Naive thymus-derived CD8-positive, alpha-beta T cell (primary cell): ENCODE measurements at regions not wholly inside any gene's neighbourhood (a gene's known extent, or its start where the extent isn't known, plus 50 kb on each side); places are given as distances from the start of the nearest gene placed in this dataset.

Experiments
- ATAC-seq, 2 donors: fragments of 150-1000 bp; cut with Tn5 transposase in 1 of 2; sonication (Bioruptor Pico), chemical (Tn5 transposase) in 1 of 2; 1 replicate in 1 of 2; 2 replicates in 1 of 2; pipeline ENCODE4 v1.10.0; 2021; ENCODE audit warnings: mild to moderate bottlenecking in 2 of 2, moderate library complexity in 2 of 2
- POLR2A ChIA-PET: fragments of 350-600 bp; sonication (Branson Sonifier 250); formaldehyde crosslinking; loops from one replicate; lab custom pipeline; 2021; ENCODE audit warnings: antibody characterized with exemption; lab: Charles Lee
- DNase-seq, 10 donors: peaks; one replicate each; pipeline versions ENCODE4 v3.0.0 to v3.0.0-alpha.2; 2020 to 2022
- H3K27ac Mint-ChIP-seq, 10 donors: one replicate each; pipeline ENCODE4 v1.8.0; 2020 to 2022; ENCODE audit warnings: mild to moderate bottlenecking in 10 of 10, mixed read lengths in 10 of 10, moderate library complexity in 4 of 10, inconsistent platforms in 1 of 10
- H3K27me3 Mint-ChIP-seq, 5 donors: one replicate each; pipeline ENCODE4 v1.8.0; 2021 to 2022; ENCODE audit warnings: mixed read lengths in 5 of 5
- H3K36me3 Mint-ChIP-seq, 3 donors: one replicate each; pipeline ENCODE4 v1.8.0; 2020 to 2022; ENCODE audit warnings: mixed read lengths in 3 of 3, mild to moderate bottlenecking in 2 of 3, inconsistent platforms in 1 of 3
- H3K4me1 Mint-ChIP-seq, 4 donors: one replicate each; pipeline ENCODE4 v1.8.0; 2021 to 2022; ENCODE audit warnings: mixed read lengths in 4 of 4
- H3K4me3 Mint-ChIP-seq, 10 donors: one replicate each; pipeline ENCODE4 v1.8.0; 2020 to 2022; ENCODE audit warnings: mild to moderate bottlenecking in 10 of 10, mixed read lengths in 10 of 10, moderate library complexity in 6 of 10, inconsistent platforms in 1 of 10
- H3K9me3 Mint-ChIP-seq, 9 donors: one replicate each; pipeline ENCODE4 v1.8.0; 2020 to 2022; ENCODE audit warnings: mixed read lengths in 9 of 9, mild to moderate bottlenecking in 3 of 9, inconsistent platforms in 1 of 9, moderate library complexity in 1 of 9

- ATAC-seq (no peak), DNase-seq (no peak)
- POLR2A ChIA-PET = interaction anchor here (0.6 kb wide), 1 partner anchor 935 kb away, joined by 3 read pairs; no protein-coding TSS in a partner anchor
- Mint-ChIP-seq H3K9me3 (peaks cover 7 to 28% (median 12%) of the 10 kb centered on the region in 9 donors), H3K4me3 (no peak overlapping the region), H3K27ac (no peak overlapping the region), H3K27me3 (peaks cover 0 to 6% (median 0%) of the 10 kb centered on the region in 5 donors), H3K4me1 (peaks cover 0 to 5% (median under 1%) of the 10 kb centered on the region in 4 donors), H3K36me3 (peaks cover 0 to 25% (median 0%) of the 10 kb centered on the region in 3 donors)
Measured at GRCh38 chr12:91622037-91622436, 439.4 kb upstream of the DCN start.

- POLR2A ChIA-PET = no interaction called here
- Mint-ChIP-seq H3K27ac (no peak overlapping the region), H3K9me3 (peaks cover 0 to 18% (median 4%) of the 10 kb centered on the region in 9 donors), H3K36me3 (peaks cover 0 to 14% (median 0%) of the 10 kb centered on the region in 3 donors), H3K4me3 (no peak overlapping the region), H3K4me1 (peaks cover 0 to 5% (median under 1%) of the 10 kb centered on the region in 4 donors), H3K27me3 (peaks cover 0 to 6% (median 0%) of the 10 kb centered on the region in 5 donors)
- DNase-seq (no peak), ATAC-seq (no peak)
Measured at GRCh38 chr12:91620992-91621391, 438.4 kb upstream of the DCN start.

GRCh38 chr12:91620422-91620821, 437.8 kb upstream of the DCN start:
- ATAC-seq = no peak
- H3K9me3 Mint-ChIP-seq = peaks cover 0 to 13% (median 3%) of the 10 kb centered on the region in 9 donors
- no peak for DNase-seq
- H3K27ac Mint-ChIP-seq = no peak overlapping the region
- H3K27me3 Mint-ChIP-seq = peaks cover 0 to 6% (median 0%) of the 10 kb centered on the region in 5 donors
- no peak overlapping the region for H3K4me3 Mint-ChIP-seq
- POLR2A ChIA-PET = no interaction called here
- H3K4me1 Mint-ChIP-seq = peaks cover 0 to 5% (median under 1%) of the 10 kb centered on the region in 4 donors
- peaks cover 0 to 14% (median 0%) of the 10 kb centered on the region in 3 donors for H3K36me3 Mint-ChIP-seq

GRCh38 chr12:91618281-91618680, 435.7 kb upstream of the DCN start:
- no peak overlapping the region for H3K4me3 Mint-ChIP-seq
- POLR2A ChIA-PET = no interaction called here
- DNase-seq (no peak), ATAC-seq (no peak)
- no peaks in the 10 kb centered on the region for H3K9me3 Mint-ChIP-seq
- H3K27ac Mint-ChIP-seq = no peak overlapping the region
- peaks cover 0 to 6% (median 0%) of the 10 kb centered on the region in 5 donors for H3K27me3 Mint-ChIP-seq
- peaks cover 0 to 5% (median 4%) of the 10 kb centered on the region in 4 donors for H3K4me1 Mint-ChIP-seq
- H3K36me3 Mint-ChIP-seq = no peaks in the 10 kb centered on the region

GRCh38 chr12:91617818-91618217, 435.2 kb upstream of the DCN start:
- ATAC-seq (no peak), DNase-seq (no peak)
- no peaks in the 10 kb centered on the region for H3K9me3 Mint-ChIP-seq
- no peak overlapping the region for H3K4me3 Mint-ChIP-seq
- H3K27me3 Mint-ChIP-seq = peaks cover 0 to 6% (median 0%) of the 10 kb centered on the region in 5 donors
- H3K27ac Mint-ChIP-seq = no peak overlapping the region
- POLR2A ChIA-PET = no interaction called here
- no peaks in the 10 kb centered on the region for H3K36me3 Mint-ChIP-seq
- peaks cover 0 to 5% (median 4%) of the 10 kb centered on the region in 4 donors for H3K4me1 Mint-ChIP-seq

- DNase-seq (no peak), ATAC-seq (no peak)
- peaks cover 0 to 5% (median 2%) of the 10 kb centered on the region in 4 donors for H3K4me1 Mint-ChIP-seq
- peaks cover 0 to 6% (median 0%) of the 10 kb centered on the region in 5 donors for H3K27me3 Mint-ChIP-seq
- no peaks in the 10 kb centered on the region for H3K36me3 Mint-ChIP-seq
- H3K4me3 Mint-ChIP-seq = no peak overlapping the region
- no peaks in the 10 kb centered on the region for H3K9me3 Mint-ChIP-seq
- POLR2A ChIA-PET = interaction anchor here (1.1 kb wide), 1 partner anchor 13 kb away, joined by 4 read pairs; no protein-coding TSS in a partner anchor
- H3K27ac Mint-ChIP-seq = no peak overlapping the region
Measured at GRCh38 chr12:91616416-91616815, 433.8 kb upstream of the DCN start.

- H3K4me1 Mint-ChIP-seq = peaks cover 5 to 20% (median 9%) of the 10 kb centered on the region in 4 donors
- no peak overlapping the region for H3K4me3 Mint-ChIP-seq
- peaks cover 0 to 4% (median 0%) of the 10 kb centered on the region in 5 donors for H3K27me3 Mint-ChIP-seq
- POLR2A ChIA-PET = no interaction called here
- ATAC-seq = no peak
- no peaks in the 10 kb centered on the region for H3K9me3 Mint-ChIP-seq
- DNase-seq = no peak
- H3K27ac Mint-ChIP-seq = no peak overlapping the region
- H3K36me3 Mint-ChIP-seq = no peaks in the 10 kb centered on the region
Measured at GRCh38 chr12:91613223-91613779, 430.7 kb upstream of the DCN start.

- POLR2A ChIA-PET = no interaction called here
- H3K4me3 Mint-ChIP-seq = no peak overlapping the region
- no peak for ATAC-seq
- no peaks in the 10 kb centered on the region for H3K27me3 Mint-ChIP-seq
- no peak overlapping the region for H3K27ac Mint-ChIP-seq
- no peaks in the 10 kb centered on the region for H3K36me3 Mint-ChIP-seq
- no peak for DNase-seq
- peaks cover 5 to 20% (median 9%) of the 10 kb centered on the region in 4 donors for H3K4me1 Mint-ChIP-seq
- no peaks in the 10 kb centered on the region for H3K9me3 Mint-ChIP-seq
Measured at GRCh38 chr12:91610561-91610960, 427.9 kb upstream of the DCN start.

GRCh38 chr12:91609283-91609682, 426.7 kb upstream of the DCN start:
- Mint-ChIP-seq H3K4me1 (peaks cover 5 to 20% (median 9%) of the 10 kb centered on the region in 4 donors), H3K27ac (peak overlapping the region in 1 of 10 donors; percentile 68), H3K36me3 (no peaks in the 10 kb centered on the region), H3K27me3 (peaks cover 0 to 3% (median 0%) of the 10 kb centered on the region in 5 donors), H3K4me3 (no peak overlapping the region), H3K9me3 (no peaks in the 10 kb centered on the region)
- ATAC-seq = no peak
- POLR2A ChIA-PET = no interaction called here
- no peak for DNase-seq

- peak overlapping the region in 1 of 10 donors; percentile 22 for H3K27ac Mint-ChIP-seq
- POLR2A ChIA-PET = no interaction called here
Measured at GRCh38 chr12:91608542-91608941, 425.9 kb upstream of the DCN start.

GRCh38 chr12:91606662-91607377, 424.2 kb upstream of the DCN start:
- Mint-ChIP-seq H3K27ac (no peak overlapping the region), H3K9me3 (no peaks in the 10 kb centered on the region), H3K4me3 (no peak overlapping the region), H3K36me3 (no peaks in the 10 kb centered on the region), H3K27me3 (peaks cover 0 to 3% (median 0%) of the 10 kb centered on the region in 5 donors), H3K4me1 (peaks cover 5 to 15% (median 8%) of the 10 kb centered on the region in 4 donors)
- no peak for DNase-seq
- POLR2A ChIA-PET = interaction anchor here (0.5 to 0.6 kb wide), 2 partner anchors 146 to 820 kb away, joined by 3 to 4 read pairs; no protein-coding TSS in a partner anchor
- no peak for ATAC-seq

More at GRCh38 chr12:91608542-91608941, 425.9 kb upstream of the DCN start:
- no peak overlapping the region for H3K4me3 Mint-ChIP-seq
- ATAC-seq = no peak
- peaks cover 0 to 3% (median 0%) of the 10 kb centered on the region in 5 donors for H3K27me3 Mint-ChIP-seq
- H3K4me1 Mint-ChIP-seq = peaks cover 5 to 15% (median 8%) of the 10 kb centered on the region in 4 donors
- H3K9me3 Mint-ChIP-seq = no peaks in the 10 kb centered on the region
- DNase-seq = no peak
- no peaks in the 10 kb centered on the region for H3K36me3 Mint-ChIP-seq

GRCh38 chr12:91604897-91605296, 422.3 kb upstream of the DCN start:
- ATAC-seq (no peak), DNase-seq (no peak)
- Mint-ChIP-seq H3K27ac (no peak overlapping the region), H3K9me3 (peaks cover 0 to 9% (median 0%) of the 10 kb centered on the region in 9 donors), H3K36me3 (peaks cover 0 to 6% (median 0%) of the 10 kb centered on the region in 3 donors), H3K4me1 (peaks cover 0 to 8% (median 6%) of the 10 kb centered on the region in 4 donors), H3K4me3 (no peak overlapping the region), H3K27me3 (peaks cover 0 to 3% (median 0%) of the 10 kb centered on the region in 5 donors)
- POLR2A ChIA-PET = no interaction called here

GRCh38 chr12:91603060-91603459, 420.4 kb upstream of the DCN start:
- Mint-ChIP-seq H3K9me3 (peaks cover 0 to 17% (median 5%) of the 10 kb centered on the region in 9 donors), H3K27ac (no peak overlapping the region), H3K4me1 (no peaks in the 10 kb centered on the region), H3K27me3 (peaks cover 0 to 3% (median 0%) of the 10 kb centered on the region in 5 donors), H3K4me3 (no peak overlapping the region), H3K36me3 (peaks cover 0 to 13% (median 4%) of the 10 kb centered on the region in 3 donors)
- ATAC-seq (no peak), DNase-seq (no peak)
- POLR2A ChIA-PET = no interaction called here
